DOHH2 (cell line): ENCODE measurements at regions not wholly inside any gene's neighbourhood (a gene's known extent, or its start where the extent isn't known, plus 50 kb on each side); places are given as distances from the start of the nearest gene placed in this dataset.

Experiments
- EZH2phosphoT487 ChIP-seq: fragments of 200-600 bp; sonication (generic); IDR thresholded peaks from 2 replicates; pipeline ENCODE4 v1.6.1; 2017; ENCODE audit warnings: borderline replicate concordance, mild to moderate bottlenecking, antibody characterized with exemption, low read length, moderate library complexity, mixed read lengths
- TF ChIP-seq, protein P1 (sequence below): fragments of 200-600 bp; sonication (generic); IDR thresholded peaks from one replicate; pipeline ENCODE4 v1.5.1; 2014; ENCODE audit warnings: antibody characterized with exemption, mild to moderate bottlenecking, low read depth, low read length; ENCODE audit not compliant: poor library complexity, severe bottlenecking

DNA sequence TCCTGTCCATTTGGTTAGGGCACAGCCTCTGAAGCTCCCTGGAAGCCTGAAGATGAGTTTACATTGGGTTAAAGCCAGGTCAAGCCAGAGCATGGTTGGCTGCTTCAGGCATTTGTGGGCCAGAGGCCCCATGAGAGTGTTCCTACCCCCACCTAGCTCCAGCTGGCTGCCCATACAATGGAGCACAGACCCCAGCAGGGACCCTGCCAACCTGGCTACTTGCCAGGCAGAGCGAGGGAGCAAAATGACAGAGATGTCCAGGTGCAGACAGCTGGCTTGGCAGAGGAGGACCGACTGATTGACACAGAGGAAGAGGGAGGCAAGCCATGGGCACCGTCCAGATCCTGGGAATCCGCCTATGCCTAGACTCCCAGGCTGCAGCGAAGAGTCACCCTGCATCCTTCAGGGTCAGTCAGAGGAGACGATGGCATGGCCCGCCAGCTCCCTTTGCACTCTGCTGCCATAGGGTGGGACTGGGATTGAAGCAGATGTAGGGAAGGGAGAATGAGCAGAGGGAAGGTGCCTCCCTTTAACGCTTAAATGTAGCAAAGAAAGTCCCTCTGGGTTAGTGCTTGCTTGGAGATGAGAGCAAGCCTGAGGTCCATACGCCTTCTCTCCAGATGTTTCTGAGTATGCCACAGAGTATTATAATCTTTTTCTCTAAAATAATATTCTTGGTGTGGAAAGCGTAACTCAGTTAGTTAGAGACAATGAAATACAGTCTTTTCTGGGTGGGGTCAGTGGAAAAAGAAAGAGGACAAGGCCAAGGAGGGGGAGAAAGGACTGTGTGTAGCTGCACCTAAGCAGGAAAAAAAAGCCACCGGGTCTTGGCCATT is 77.6 kb upstream of the FYN start:
- TF ChIP-seq, protein P1, sequence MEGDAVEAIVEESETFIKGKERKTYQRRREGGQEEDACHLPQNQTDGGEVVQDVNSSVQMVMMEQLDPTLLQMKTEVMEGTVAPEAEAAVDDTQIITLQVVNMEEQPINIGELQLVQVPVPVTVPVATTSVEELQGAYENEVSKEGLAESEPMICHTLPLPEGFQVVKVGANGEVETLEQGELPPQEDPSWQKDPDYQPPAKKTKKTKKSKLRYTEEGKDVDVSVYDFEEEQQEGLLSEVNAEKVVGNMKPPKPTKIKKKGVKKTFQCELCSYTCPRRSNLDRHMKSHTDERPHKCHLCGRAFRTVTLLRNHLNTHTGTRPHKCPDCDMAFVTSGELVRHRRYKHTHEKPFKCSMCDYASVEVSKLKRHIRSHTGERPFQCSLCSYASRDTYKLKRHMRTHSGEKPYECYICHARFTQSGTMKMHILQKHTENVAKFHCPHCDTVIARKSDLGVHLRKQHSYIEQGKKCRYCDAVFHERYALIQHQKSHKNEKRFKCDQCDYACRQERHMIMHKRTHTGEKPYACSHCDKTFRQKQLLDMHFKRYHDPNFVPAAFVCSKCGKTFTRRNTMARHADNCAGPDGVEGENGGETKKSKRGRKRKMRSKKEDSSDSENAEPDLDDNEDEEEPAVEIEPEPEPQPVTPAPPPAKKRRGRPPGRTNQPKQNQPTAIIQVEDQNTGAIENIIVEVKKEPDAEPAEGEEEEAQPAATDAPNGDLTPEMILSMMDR: no peak
- TF ChIP-seq EZH2phosphoT487: no peak
